ENCODE measurements at regions not wholly inside any gene's neighbourhood (a gene's known extent, or its start where the extent isn't known, plus 50 kb on each side); places are given as distances from the start of the nearest gene placed in this dataset.

DNA sequence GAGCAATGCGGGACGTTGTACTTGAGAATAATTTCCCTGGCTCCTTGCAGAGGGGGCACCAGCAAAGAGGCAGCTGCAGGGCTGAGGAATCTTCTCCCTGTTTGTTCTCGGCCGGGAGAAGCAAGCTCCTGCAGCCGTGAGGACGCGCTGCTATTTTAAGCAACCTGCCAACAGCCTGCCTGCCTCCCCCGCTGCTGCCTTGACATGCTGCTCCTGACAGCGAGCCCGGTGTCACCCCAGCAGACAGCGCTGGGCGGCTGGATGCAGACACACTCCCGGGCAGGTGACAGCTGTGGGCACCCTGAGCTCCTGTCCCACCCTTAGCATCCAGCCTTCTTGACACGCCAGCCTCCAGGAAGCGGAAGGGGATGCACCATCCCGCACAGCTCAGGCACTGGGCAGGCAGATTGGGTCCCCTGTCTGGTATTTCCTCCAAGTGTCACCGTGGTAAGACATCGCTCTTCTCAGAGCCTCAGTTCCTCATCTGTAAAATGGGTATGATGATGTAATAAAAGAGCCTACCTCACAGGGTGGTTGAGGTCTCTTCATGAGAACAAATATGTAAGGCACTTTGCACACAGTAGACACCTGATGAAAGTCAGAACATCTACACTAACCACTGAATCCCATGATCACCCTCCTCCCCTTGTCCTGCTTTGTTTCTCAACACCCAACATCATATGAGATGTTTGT lies 530.6 kb downstream of the MN1 start:
- no peak overlapping the region for H3K4me3 ChIP-seq (ENCODE audit: extremely low read depth, insufficient read depth, low read length, poor library complexity, severe bottlenecking)
- peaks cover 3% of the 10 kb centered on the region for H3K4me1 ChIP-seq (ENCODE audit: control insufficient read depth, insufficient read depth, low read length, poor library complexity, severe bottlenecking)
- H3K9me3 ChIP-seq (ENCODE audit: control insufficient read depth, low read length): no peaks in the 10 kb centered on the region
- H3K27ac ChIP-seq (ENCODE audit: low read depth, low read length, severe bottlenecking): no peak overlapping the region
- 67 to 72% methylated on average over 14 to 18 of the region's 18 CpGs for WGBS, 2 experiments (ENCODE audit: insufficient coverage in 2 of 2)
- H3K36me3 ChIP-seq (ENCODE audit: control insufficient read depth, insufficient read depth, low read length): no peaks in the 10 kb centered on the region

DNA sequence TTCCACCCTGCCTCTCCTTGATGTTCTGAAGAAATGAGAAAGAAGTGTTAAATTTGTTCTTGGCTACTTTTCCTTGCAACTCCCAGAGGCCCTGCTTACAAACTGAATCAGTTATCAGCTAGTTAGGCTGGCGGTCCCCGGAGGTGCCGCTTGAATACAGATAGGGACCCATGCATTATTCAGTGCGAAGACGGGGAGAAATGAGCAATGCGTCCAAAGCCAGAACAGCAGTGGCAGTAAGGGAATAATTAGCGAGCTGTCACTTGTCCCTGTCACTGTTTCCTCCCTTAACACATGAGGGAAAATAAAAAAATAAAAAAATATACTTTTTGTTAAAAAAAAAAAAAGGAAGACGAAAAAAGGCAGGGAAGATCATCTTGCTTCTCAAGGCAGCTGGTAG lies 528.1 kb downstream of the MN1 start:
- H3K4me3 ChIP-seq (ENCODE audit: extremely low read depth, insufficient read depth, low read length, poor library complexity, severe bottlenecking): no peak overlapping the region

DNA sequence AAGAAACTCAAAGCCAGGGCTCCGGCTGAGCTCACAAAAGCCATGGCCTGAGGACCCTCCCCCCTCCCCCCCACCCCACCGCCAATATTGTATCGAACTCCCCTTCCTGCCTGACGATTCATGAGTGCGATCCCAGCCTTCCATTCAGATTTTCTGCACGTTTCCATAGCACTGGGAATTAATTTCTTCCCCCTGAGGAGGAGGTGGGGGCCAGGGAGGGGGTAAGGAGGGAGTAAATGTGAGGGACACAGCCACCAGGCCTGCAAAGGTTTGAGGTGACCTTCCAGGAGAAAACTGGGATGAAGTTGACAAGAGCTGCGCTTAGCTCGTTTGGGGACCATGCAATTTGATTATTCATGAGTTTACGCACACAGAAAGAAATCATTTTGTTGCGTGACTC lies 527.7 kb downstream of the MN1 start:
- H3K4me1 ChIP-seq (ENCODE audit: control insufficient read depth, insufficient read depth, low read length, poor library complexity, severe bottlenecking): peaks cover 3% of the 10 kb centered on the region
- WGBS, 2 experiments (ENCODE audit: insufficient coverage in 2 of 2): 60 to 76% methylated on average over 3 to 5 of the region's 10 CpGs
- H3K36me3 ChIP-seq (ENCODE audit: control insufficient read depth, insufficient read depth, low read length): no peaks in the 10 kb centered on the region
- H3K27ac ChIP-seq (ENCODE audit: low read depth, low read length, severe bottlenecking): no peak overlapping the region
- H3K4me3 ChIP-seq (ENCODE audit: extremely low read depth, insufficient read depth, low read length, poor library complexity, severe bottlenecking): no peak overlapping the region
- no peaks in the 10 kb centered on the region for H3K9me3 ChIP-seq (ENCODE audit: control insufficient read depth, low read length)

More for the DNA sequence above, 528.1 kb downstream of the MN1 start:
- WGBS, 2 experiments (ENCODE audit: insufficient coverage in 2 of 2): 22 to 28% methylated on average over 3 to 5 of the region's 8 CpGs
- Histone ChIP-seq H3K27ac (ENCODE audit: low read depth, low read length, severe bottlenecking) (no peak overlapping the region), H3K36me3 (ENCODE audit: control insufficient read depth, insufficient read depth, low read length) (no peaks in the 10 kb centered on the region), H3K4me1 (ENCODE audit: control insufficient read depth, insufficient read depth, low read length, poor library complexity, severe bottlenecking) (peaks cover 3% of the 10 kb centered on the region), H3K9me3 (ENCODE audit: control insufficient read depth, low read length) (no peaks in the 10 kb centered on the region)

DNA sequence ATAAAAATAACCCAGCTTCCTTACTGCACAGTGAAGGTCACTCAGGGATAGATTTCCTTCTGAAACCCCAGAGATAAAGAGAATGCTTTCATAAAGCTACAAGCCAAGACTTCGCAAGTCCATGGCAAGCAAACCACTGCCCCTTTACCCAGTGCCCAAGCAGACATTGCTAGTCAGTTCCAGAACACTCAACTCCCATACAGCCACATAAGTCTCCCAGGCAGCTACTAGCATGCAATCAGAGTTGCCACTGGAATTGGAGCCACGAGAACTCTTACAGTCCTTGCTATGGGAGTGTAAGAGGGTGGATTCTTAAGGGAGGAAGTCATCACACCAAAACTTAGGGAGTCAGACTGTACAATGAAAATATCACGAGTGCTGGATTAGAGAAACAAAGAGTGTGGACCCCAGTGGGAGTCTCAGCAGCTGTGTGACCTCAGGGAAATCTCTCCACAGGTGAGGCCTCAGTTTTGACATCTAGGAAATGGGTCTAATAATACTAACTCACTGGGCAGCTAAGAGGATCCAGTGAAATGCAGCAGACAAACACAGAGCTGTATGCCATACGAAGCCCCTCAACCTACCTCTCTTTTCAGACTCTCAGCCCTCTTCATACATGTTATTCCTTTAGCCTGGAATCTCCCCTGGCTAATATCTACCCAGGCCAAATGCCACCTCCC lies 526.6 kb downstream of the MN1 start:
- Histone ChIP-seq H3K4me1 (ENCODE audit: control insufficient read depth, insufficient read depth, low read length, poor library complexity, severe bottlenecking) (peaks cover 3% of the 10 kb centered on the region), H3K4me3 (ENCODE audit: extremely low read depth, insufficient read depth, low read length, poor library complexity, severe bottlenecking) (no peak overlapping the region), H3K27ac (ENCODE audit: low read depth, low read length, severe bottlenecking) (no peak overlapping the region)

DNA sequence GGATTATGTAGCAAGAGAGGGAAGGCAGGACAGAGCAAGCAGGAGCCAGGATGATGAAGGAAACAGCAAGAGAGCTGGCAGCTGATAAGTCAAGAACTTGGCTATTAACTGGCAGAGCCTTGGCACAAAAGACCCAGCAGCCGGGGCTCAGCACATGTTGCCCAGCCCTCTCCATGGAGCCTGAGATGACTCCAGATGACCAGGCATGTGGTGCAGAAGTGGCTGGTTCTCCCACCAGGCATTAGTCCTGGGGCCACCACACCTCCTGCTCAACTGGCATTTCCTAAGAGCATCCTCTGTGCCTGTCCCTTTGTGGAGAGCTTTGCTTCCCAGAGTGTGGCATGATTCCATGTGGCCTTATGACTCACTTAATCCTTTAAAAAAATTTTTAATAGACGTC lies 522.6 kb downstream of the MN1 start:
- Histone ChIP-seq H3K4me1 (ENCODE audit: control insufficient read depth, insufficient read depth, low read length, poor library complexity, severe bottlenecking) (no peaks in the 10 kb centered on the region), H3K4me3 (ENCODE audit: extremely low read depth, insufficient read depth, low read length, poor library complexity, severe bottlenecking) (no peak overlapping the region), H3K36me3 (ENCODE audit: control insufficient read depth, insufficient read depth, low read length) (no peaks in the 10 kb centered on the region), H3K27ac (ENCODE audit: low read depth, low read length, severe bottlenecking) (no peak overlapping the region), H3K9me3 (ENCODE audit: control insufficient read depth, low read length) (no peaks in the 10 kb centered on the region)
- 90 to 100% methylated on average over 1 to 2 of the region's 2 CpGs for WGBS, 2 experiments (ENCODE audit: insufficient coverage in 2 of 2)

More for the DNA sequence above, 526.6 kb downstream of the MN1 start:
- no peaks in the 10 kb centered on the region for H3K9me3 ChIP-seq (ENCODE audit: control insufficient read depth, low read length)
- H3K36me3 ChIP-seq (ENCODE audit: control insufficient read depth, insufficient read depth, low read length): no peaks in the 10 kb centered on the region
- 83 to 92% methylated on average over 3 to 4 of the region's 4 CpGs for WGBS, 2 experiments (ENCODE audit: insufficient coverage in 2 of 2)

DNA sequence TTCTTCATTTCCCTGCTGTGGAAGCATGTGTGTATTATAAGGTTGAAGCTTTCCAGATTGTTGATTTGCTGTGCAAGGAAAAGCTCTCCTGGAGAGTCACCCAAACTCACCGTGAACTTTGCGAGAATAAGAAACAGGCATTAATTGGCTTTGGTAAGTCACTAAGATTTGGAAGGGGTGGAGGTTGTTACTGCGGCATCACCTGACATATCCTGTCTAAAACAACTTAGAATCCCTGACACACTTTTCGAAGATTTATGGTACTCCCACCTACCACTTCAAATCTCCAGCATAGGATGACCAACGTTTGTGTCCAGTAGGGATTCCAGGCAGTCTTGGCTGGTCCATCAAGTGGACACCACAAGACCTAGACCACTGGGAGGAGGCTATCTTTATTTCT lies 518.3 kb downstream of the MN1 start:
- Histone ChIP-seq H3K4me3 (ENCODE audit: extremely low read depth, insufficient read depth, low read length, poor library complexity, severe bottlenecking) (no peak overlapping the region), H3K9me3 (ENCODE audit: control insufficient read depth, low read length) (no peaks in the 10 kb centered on the region), H3K27ac (ENCODE audit: low read depth, low read length, severe bottlenecking) (no peak overlapping the region), H3K36me3 (ENCODE audit: control insufficient read depth, insufficient read depth, low read length) (no peaks in the 10 kb centered on the region), H3K4me1 (ENCODE audit: control insufficient read depth, insufficient read depth, low read length, poor library complexity, severe bottlenecking) (no peaks in the 10 kb centered on the region)
- WGBS, 2 experiments (ENCODE audit: insufficient coverage in 2 of 2): 83 to 97% methylated on average over 4 to 5 of the region's 5 CpGs

DNA sequence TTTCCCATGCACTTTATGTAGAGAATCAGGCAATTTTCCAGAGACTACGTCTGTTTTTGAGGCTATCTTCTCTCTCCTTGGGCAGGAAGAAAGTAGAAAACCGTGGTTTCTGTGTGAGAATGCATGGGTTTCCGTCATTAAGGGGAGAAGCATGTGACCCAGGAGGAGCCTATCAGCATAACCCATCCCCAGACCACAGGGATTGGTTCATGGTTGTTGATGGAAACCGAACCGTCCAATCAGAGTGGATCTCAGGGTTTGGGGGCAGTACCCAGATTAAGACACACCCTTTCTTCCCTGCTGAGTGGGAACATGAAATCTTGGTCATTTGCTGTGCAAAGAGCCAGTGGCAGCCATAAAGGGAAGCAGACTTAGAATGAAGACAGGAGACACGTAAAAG lies 517.8 kb downstream of the MN1 start:
- Histone ChIP-seq H3K36me3 (ENCODE audit: control insufficient read depth, insufficient read depth, low read length) (no peaks in the 10 kb centered on the region), H3K27ac (ENCODE audit: low read depth, low read length, severe bottlenecking) (no peak overlapping the region), H3K4me1 (ENCODE audit: control insufficient read depth, insufficient read depth, low read length, poor library complexity, severe bottlenecking) (no peaks in the 10 kb centered on the region), H3K9me3 (ENCODE audit: control insufficient read depth, low read length) (no peaks in the 10 kb centered on the region), H3K4me3 (ENCODE audit: extremely low read depth, insufficient read depth, low read length, poor library complexity, severe bottlenecking) (no peak overlapping the region)
- WGBS, 2 experiments (ENCODE audit: insufficient coverage in 2 of 2): 93 to 98% methylated on average over 2 to 4 of the region's 6 CpGs

DNA sequence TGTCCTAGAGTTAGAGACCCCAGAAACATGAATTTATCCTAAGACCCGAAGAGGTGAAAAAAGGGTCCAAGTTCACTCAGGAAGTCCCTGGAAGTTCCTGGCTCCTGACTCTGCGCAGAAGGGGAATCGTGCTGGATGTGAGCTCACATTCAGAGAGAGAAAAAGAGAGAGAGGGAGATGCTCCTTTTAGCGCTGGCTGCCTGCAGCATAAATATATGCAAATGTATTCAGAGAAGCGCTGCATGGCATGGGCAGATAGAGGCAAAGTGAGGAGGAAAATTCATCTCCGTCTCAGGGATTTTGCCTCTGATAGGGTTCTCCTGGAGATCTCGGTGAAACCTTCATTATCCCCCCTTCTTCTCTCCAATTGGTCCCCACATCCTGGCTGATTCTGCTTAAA lies 517.2 kb downstream of the MN1 start:
- no peaks in the 10 kb centered on the region for H3K4me1 ChIP-seq (ENCODE audit: control insufficient read depth, insufficient read depth, low read length, poor library complexity, severe bottlenecking)
- 93 to 96% methylated on average over 4 to 7 of the region's 7 CpGs for WGBS, 2 experiments (ENCODE audit: insufficient coverage in 2 of 2)
- H3K9me3 ChIP-seq (ENCODE audit: control insufficient read depth, low read length): no peaks in the 10 kb centered on the region
- H3K4me3 ChIP-seq (ENCODE audit: extremely low read depth, insufficient read depth, low read length, poor library complexity, severe bottlenecking): no peak overlapping the region
- no peaks in the 10 kb centered on the region for H3K36me3 ChIP-seq (ENCODE audit: control insufficient read depth, insufficient read depth, low read length)
- H3K27ac ChIP-seq (ENCODE audit: low read depth, low read length, severe bottlenecking): no peak overlapping the region

DNA sequence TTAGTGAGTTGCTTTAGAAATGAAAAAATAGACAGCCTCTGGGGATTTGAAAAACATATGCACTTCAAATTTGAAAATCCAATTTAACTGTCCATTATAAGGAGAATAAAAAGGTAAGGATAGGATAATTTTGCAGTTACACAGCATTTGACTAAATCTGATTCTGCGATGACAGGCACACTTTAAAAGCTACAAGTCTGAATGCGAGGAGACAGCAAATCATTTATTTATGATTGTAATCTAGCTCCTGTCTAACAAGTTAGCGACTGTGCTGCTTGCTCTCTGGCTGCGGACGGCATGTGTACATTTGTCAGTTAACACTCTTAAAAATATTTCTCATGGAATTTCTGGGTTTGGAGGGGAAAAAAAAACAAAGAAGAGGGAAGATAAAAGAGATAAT lies 514.8 kb downstream of the MN1 start:
- Histone ChIP-seq H3K9me3 (ENCODE audit: control insufficient read depth, low read length) (no peaks in the 10 kb centered on the region), H3K4me3 (ENCODE audit: extremely low read depth, insufficient read depth, low read length, poor library complexity, severe bottlenecking) (no peak overlapping the region), H3K27ac (ENCODE audit: low read depth, low read length, severe bottlenecking) (no peak overlapping the region), H3K4me1 (ENCODE audit: control insufficient read depth, insufficient read depth, low read length, poor library complexity, severe bottlenecking) (no peaks in the 10 kb centered on the region), H3K36me3 (ENCODE audit: control insufficient read depth, insufficient read depth, low read length) (no peaks in the 10 kb centered on the region)
- WGBS, 2 experiments (ENCODE audit: insufficient coverage in 2 of 2): no CpG with 5 or more reads among the region's 5 CpGs

DNA sequence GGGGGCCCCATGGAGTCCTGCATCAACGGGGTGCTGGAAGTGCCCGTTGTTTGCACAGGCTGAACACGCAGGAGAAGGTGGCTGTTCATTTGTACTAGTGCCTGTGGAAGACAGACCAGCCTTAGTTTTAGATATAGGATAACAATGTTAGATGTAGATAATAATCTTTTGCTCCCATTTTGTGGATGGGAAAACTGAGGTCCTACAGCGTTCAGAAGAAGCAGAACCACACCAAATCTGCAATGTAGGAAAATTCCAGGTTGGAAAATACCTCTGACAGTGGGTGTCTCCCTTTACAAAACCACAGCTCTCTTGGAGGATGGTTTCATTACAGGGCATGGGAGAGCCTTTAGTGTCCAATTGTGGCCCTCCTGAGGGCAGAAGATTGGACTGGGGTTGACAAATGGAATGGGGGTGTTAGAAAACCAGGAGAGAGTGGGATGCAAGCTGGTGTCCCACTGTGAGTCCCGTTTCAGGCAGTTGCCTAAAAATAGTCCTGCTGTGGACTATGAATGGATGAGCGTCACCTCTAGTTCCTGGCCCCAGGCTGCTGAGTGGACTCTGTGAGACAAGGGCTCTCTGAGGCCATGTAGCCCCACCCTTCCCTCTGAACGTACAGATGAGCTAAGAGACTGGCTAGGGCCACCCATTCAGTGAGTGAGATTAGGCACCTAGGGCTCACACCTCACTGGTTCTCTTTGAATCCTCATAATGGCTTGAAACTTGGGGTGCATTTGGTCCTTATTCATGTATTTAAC lies 508.8 kb downstream of the MN1 start:
- no peak overlapping the region for H3K4me3 ChIP-seq (ENCODE audit: extremely low read depth, insufficient read depth, low read length, poor library complexity, severe bottlenecking)
- no peaks in the 10 kb centered on the region for H3K9me3 ChIP-seq (ENCODE audit: control insufficient read depth, low read length)
- 54 to 79% methylated on average over 6 of the region's 7 CpGs for WGBS, 2 experiments (ENCODE audit: insufficient coverage in 2 of 2)
- H3K27ac ChIP-seq (ENCODE audit: low read depth, low read length, severe bottlenecking): no peak overlapping the region
- H3K4me1 ChIP-seq (ENCODE audit: control insufficient read depth, insufficient read depth, low read length, poor library complexity, severe bottlenecking): peaks cover 5% of the 10 kb centered on the region
- H3K36me3 ChIP-seq (ENCODE audit: control insufficient read depth, insufficient read depth, low read length): no peaks in the 10 kb centered on the region
